ENCODE measurements at regions not wholly inside any gene's neighbourhood (a gene's known extent, or its start where the extent isn't known, plus 50 kb on each side); places are given as distances from the start of the nearest gene placed in this dataset.

GRCh38 chr6:156058356-156058755 lies 602.7 kb upstream of the NOX3 start:
- CTCF ChIA-PET, result no interaction called here
- intact Hi-C loops (cut with DNase I, micrococcal nuclease), result no loop called here
- peaks cover 4% of the 10 kb centered on the region for H3K9me3 Mint-ChIP-seq (ENCODE audit: low read depth)
- DNase-seq (no peak), ATAC-seq (no peak)
- H3K4me1 Mint-ChIP-seq, result peaks cover 11% of the 10 kb centered on the region
- H3K36me3 Mint-ChIP-seq (ENCODE audit: low read depth), result no peaks in the 10 kb centered on the region
- no peak overlapping the region for H3K27ac Mint-ChIP-seq
- H3K4me3 Mint-ChIP-seq, result no peak overlapping the region
- no peaks in the 10 kb centered on the region for H3K27me3 Mint-ChIP-seq
- POLR2A ChIA-PET, result no interaction called here

- CTCF ChIA-PET, result no interaction called here
- no peak for DNase-seq
These were observed 602.2 kb upstream of the NOX3 start for GRCh38 chr6:156057869-156058268.

GRCh38 chr6:156056085-156056484 lies 600.4 kb upstream of the NOX3 start:
- intact Hi-C loops (cut with DNase I, micrococcal nuclease), result no loop called here
- CTCF ChIA-PET, result no interaction called here
- POLR2A ChIA-PET, result no interaction called here
- Mint-ChIP-seq H3K27ac (no peak overlapping the region), H3K4me3 (no peak overlapping the region), H3K27me3 (no peaks in the 10 kb centered on the region), H3K4me1 (peaks cover 11% of the 10 kb centered on the region), H3K36me3 (ENCODE audit: low read depth) (no peaks in the 10 kb centered on the region), H3K9me3 (ENCODE audit: low read depth) (peaks cover 4% of the 10 kb centered on the region)
- DNase-seq (no peak), ATAC-seq (no peak)

More at GRCh38 chr6:156057869-156058268, 602.2 kb upstream of the NOX3 start:
- Mint-ChIP-seq H3K27me3 (no peaks in the 10 kb centered on the region), H3K4me1 (peaks cover 11% of the 10 kb centered on the region), H3K4me3 (no peak overlapping the region), H3K27ac (no peak overlapping the region), H3K9me3 (ENCODE audit: low read depth) (peaks cover 4% of the 10 kb centered on the region), H3K36me3 (ENCODE audit: low read depth) (no peaks in the 10 kb centered on the region)
- intact Hi-C loops (cut with DNase I, micrococcal nuclease), result no loop called here
- POLR2A ChIA-PET, result no interaction called here
- no peak for ATAC-seq

- Mint-ChIP-seq H3K27ac (no peak overlapping the region), H3K27me3 (no peaks in the 10 kb centered on the region), H3K36me3 (ENCODE audit: low read depth) (no peaks in the 10 kb centered on the region), H3K4me1 (no peaks in the 10 kb centered on the region), H3K4me3 (no peak overlapping the region), H3K9me3 (ENCODE audit: low read depth) (peaks cover 7% of the 10 kb centered on the region)
- ATAC-seq (no peak), DNase-seq (no peak)
- ChIA-PET CTCF (no interaction called here), POLR2A (no interaction called here)
- intact Hi-C loops (cut with DNase I, micrococcal nuclease), result no loop called here
These were observed 598.0 kb upstream of the NOX3 start for GRCh38 chr6:156053626-156054025.

- H3K4me3 Mint-ChIP-seq, result no peak overlapping the region
- DNase-seq, result no peak
- H3K4me1 Mint-ChIP-seq, result no peaks in the 10 kb centered on the region
These were observed 591.3 kb upstream of the NOX3 start for GRCh38 chr6:156046841-156047449.

GRCh38 chr6:156046268-156046665 lies 590.6 kb upstream of the NOX3 start:
- intact Hi-C loops (cut with DNase I, micrococcal nuclease), result no loop called here
- H3K4me3 Mint-ChIP-seq, result no peak overlapping the region
- ChIA-PET CTCF (no interaction called here), POLR2A (no interaction called here)
- H3K27ac Mint-ChIP-seq, result no peak overlapping the region
- no peaks in the 10 kb centered on the region for H3K4me1 Mint-ChIP-seq
- ATAC-seq, result no peak
- no peaks in the 10 kb centered on the region for H3K27me3 Mint-ChIP-seq
- H3K36me3 Mint-ChIP-seq (ENCODE audit: low read depth), result no peaks in the 10 kb centered on the region
- peaks cover 14% of the 10 kb centered on the region for H3K9me3 Mint-ChIP-seq (ENCODE audit: low read depth)
- no peak for DNase-seq

More at GRCh38 chr6:156046841-156047449, 591.3 kb upstream of the NOX3 start:
- ChIA-PET POLR2A (no interaction called here), CTCF (no interaction called here)
- Mint-ChIP-seq H3K36me3 (ENCODE audit: low read depth) (no peaks in the 10 kb centered on the region), H3K27ac (no peak overlapping the region), H3K9me3 (ENCODE audit: low read depth) (peaks cover 14% of the 10 kb centered on the region), H3K27me3 (no peaks in the 10 kb centered on the region)
- intact Hi-C loops (cut with DNase I, micrococcal nuclease), result no loop called here
- no peak for ATAC-seq

GRCh38 chr6:156045401-156046267 lies 590.0 kb upstream of the NOX3 start:
- ATAC-seq (no peak), DNase-seq (no peak)
- ChIA-PET POLR2A (no interaction called here), CTCF (no interaction called here)
- no peak overlapping the region for H3K27ac Mint-ChIP-seq
- intact Hi-C loops (cut with DNase I, micrococcal nuclease), result no loop called here
- H3K4me1 Mint-ChIP-seq, result no peaks in the 10 kb centered on the region
- no peaks in the 10 kb centered on the region for H3K27me3 Mint-ChIP-seq
- H3K4me3 Mint-ChIP-seq, result no peak overlapping the region
- no peaks in the 10 kb centered on the region for H3K36me3 Mint-ChIP-seq (ENCODE audit: low read depth)
- H3K9me3 Mint-ChIP-seq (ENCODE audit: low read depth), result peaks cover 14% of the 10 kb centered on the region

- peaks cover 13% of the 10 kb centered on the region for H3K9me3 Mint-ChIP-seq (ENCODE audit: low read depth)
- peaks cover 4% of the 10 kb centered on the region for H3K36me3 Mint-ChIP-seq (ENCODE audit: low read depth)
- no peak for DNase-seq
- intact Hi-C loops (cut with DNase I, micrococcal nuclease), result no loop called here
- H3K27ac Mint-ChIP-seq, result no peak overlapping the region
- peaks cover 11% of the 10 kb centered on the region for H3K4me1 Mint-ChIP-seq
- no peaks in the 10 kb centered on the region for H3K27me3 Mint-ChIP-seq
- ATAC-seq, result no peak
- CTCF ChIA-PET, result no interaction called here
- POLR2A ChIA-PET, result no interaction called here
- no peak overlapping the region for H3K4me3 Mint-ChIP-seq
These were observed 578.0 kb upstream of the NOX3 start for GRCh38 chr6:156033598-156033997.

- H3K4me3 Mint-ChIP-seq, result no peak overlapping the region
- DNase-seq (no peak), ATAC-seq (no peak)
- peaks cover 4% of the 10 kb centered on the region for H3K36me3 Mint-ChIP-seq (ENCODE audit: low read depth)
- no peaks in the 10 kb centered on the region for H3K27me3 Mint-ChIP-seq
- POLR2A ChIA-PET, result no interaction called here
- H3K4me1 Mint-ChIP-seq, result peaks cover 14% of the 10 kb centered on the region
- intact Hi-C loops (cut with DNase I, micrococcal nuclease), result no loop called here
- CTCF ChIA-PET, result interaction anchor here (0.7 kb wide), 1 partner anchor 248 kb away, joined by 3 read pairs; no protein-coding TSS in a partner anchor
- no peak overlapping the region for H3K27ac Mint-ChIP-seq
- H3K9me3 Mint-ChIP-seq (ENCODE audit: low read depth), result peaks cover 13% of the 10 kb centered on the region
These were observed 575.9 kb upstream of the NOX3 start for GRCh38 chr6:156031516-156031915.

GRCh38 chr6:156030053-156030452 lies 574.4 kb upstream of the NOX3 start:
- Mint-ChIP-seq H3K9me3 (ENCODE audit: low read depth) (peaks cover 22% of the 10 kb centered on the region), H3K27ac (no peak overlapping the region), H3K27me3 (no peaks in the 10 kb centered on the region), H3K4me3 (no peak overlapping the region), H3K4me1 (peaks cover 14% of the 10 kb centered on the region), H3K36me3 (ENCODE audit: low read depth) (peaks cover 4% of the 10 kb centered on the region)
- DNase-seq (no peak), ATAC-seq (no peak)
- CTCF ChIA-PET, result interaction anchor here (1.0 kb wide), 1 partner anchor 50 kb away, joined by 3 read pairs; no protein-coding TSS in a partner anchor
- POLR2A ChIA-PET, result no interaction called here
- intact Hi-C loops (cut with DNase I, micrococcal nuclease), result no loop called here

- Mint-ChIP-seq H3K27me3 (no peaks in the 10 kb centered on the region), H3K36me3 (ENCODE audit: low read depth) (peaks cover 4% of the 10 kb centered on the region), H3K4me3 (peak overlapping the region; percentile 32), H3K4me1 (peaks cover 14% of the 10 kb centered on the region), H3K27ac (peak overlapping the region; percentile 91), H3K9me3 (ENCODE audit: low read depth) (peaks cover 25% of the 10 kb centered on the region)
- intact Hi-C loops (cut with DNase I, micrococcal nuclease), result no loop called here
- ChIA-PET POLR2A (no interaction called here), CTCF (no interaction called here)
- ATAC-seq (peak; percentile 17), DNase-seq (no peak)
These were observed 573.8 kb upstream of the NOX3 start for GRCh38 chr6:156029286-156029985.
